Skeletal muscle tissue (tissue), 3 donors: ENCODE measurements at regions not wholly inside any gene's neighbourhood (a gene's known extent, or its start where the extent isn't known, plus 50 kb on each side); places are given as distances from the start of the nearest gene placed in this dataset.

ENCODE experiments used
- H3K27ac ChIP-seq: one replicate; pipeline ENCODE4 v1.7.0; 2013; ENCODE audit warnings: mild to moderate bottlenecking, low read depth, low read length, inconsistent platforms
- H3K27me3 ChIP-seq, 3 donors: one replicate each; pipeline ENCODE4 v1.7.0; 2013; ENCODE audit warnings: low read length in 3 of 3; ENCODE audit not compliant: control insufficient read depth in 3 of 3, insufficient read depth in 3 of 3
- H3K36me3 ChIP-seq, 3 donors: one replicate each; pipeline ENCODE4 v1.7.0; 2013; ENCODE audit warnings: low read length in 3 of 3; ENCODE audit not compliant: control insufficient read depth in 3 of 3, insufficient read depth in 3 of 3
- H3K4me1 ChIP-seq, 3 donors: one replicate each; pipeline ENCODE4 v1.7.0; 2013; ENCODE audit warnings: low read length in 3 of 3, mild to moderate bottlenecking in 3 of 3; ENCODE audit not compliant: control insufficient read depth in 3 of 3, insufficient read depth in 3 of 3
- H3K4me3 ChIP-seq, 3 donors: one replicate each; pipeline ENCODE4 v1.7.0; 2013; ENCODE audit warnings: low read length in 3 of 3
- H3K9ac ChIP-seq, 3 donors: one replicate each; pipeline ENCODE4 v1.7.0; 2013; ENCODE audit warnings: low read length in 3 of 3, mild to moderate bottlenecking in 3 of 3, moderate library complexity in 2 of 3, low read depth in 1 of 3
- H3K9me3 ChIP-seq, 3 donors: one replicate each; pipeline ENCODE4 v1.7.0; 2013; ENCODE audit warnings: low read length in 3 of 3; ENCODE audit not compliant: control insufficient read depth in 3 of 3
- donor health status: Osteomylitis.

- no peak overlapping the region for H3K4me3 ChIP-seq
- no peaks in the 10 kb centered on the region for H3K36me3 ChIP-seq
- H3K9me3 ChIP-seq = no peaks in the 10 kb centered on the region
- H3K9ac ChIP-seq = no peak overlapping the region
- no peaks in the 10 kb centered on the region for H3K27me3 ChIP-seq
- H3K4me1 ChIP-seq = no peaks in the 10 kb centered on the region
- H3K27ac ChIP-seq = no peak overlapping the region
Observed at GRCh38 chr1:98493469-98493868, 168.1 kb upstream of the SNX7 start.

- no peaks in the 10 kb centered on the region for H3K9me3 ChIP-seq
- H3K36me3 ChIP-seq = no peaks in the 10 kb centered on the region
- H3K27ac ChIP-seq = no peak overlapping the region
- no peaks in the 10 kb centered on the region for H3K27me3 ChIP-seq
- no peaks in the 10 kb centered on the region for H3K4me1 ChIP-seq
- no peak overlapping the region for H3K9ac ChIP-seq
- H3K4me3 ChIP-seq = no peak overlapping the region
Observed at GRCh38 chr1:98490099-98490498, 171.4 kb upstream of the SNX7 start.

GRCh38 chr1:98487620-98488019 is 173.9 kb upstream of the SNX7 start:
- Histone ChIP-seq H3K27ac (no peak overlapping the region), H3K4me3 (no peak overlapping the region), H3K9ac (no peak overlapping the region), H3K36me3 (no peaks in the 10 kb centered on the region), H3K27me3 (no peaks in the 10 kb centered on the region), H3K4me1 (no peaks in the 10 kb centered on the region), H3K9me3 (no peaks in the 10 kb centered on the region)

- Histone ChIP-seq H3K36me3 (no peaks in the 10 kb centered on the region), H3K9me3 (no peaks in the 10 kb centered on the region), H3K4me3 (no peak overlapping the region), H3K9ac (no peak overlapping the region), H3K27ac (no peak overlapping the region), H3K4me1 (no peaks in the 10 kb centered on the region), H3K27me3 (no peaks in the 10 kb centered on the region)
Observed at GRCh38 chr1:98482611-98483010, 178.9 kb upstream of the SNX7 start.

- H3K9me3 ChIP-seq = peaks cover 0 to 2% (median 0%) of the 10 kb centered on the region in 3 donors
- no peaks in the 10 kb centered on the region for H3K4me1 ChIP-seq
- no peak overlapping the region for H3K4me3 ChIP-seq
- H3K27ac ChIP-seq = no peak overlapping the region
- H3K36me3 ChIP-seq = no peaks in the 10 kb centered on the region
- H3K9ac ChIP-seq = no peak overlapping the region
- H3K27me3 ChIP-seq = no peaks in the 10 kb centered on the region
Observed at GRCh38 chr1:98480271-98480670, 181.2 kb upstream of the SNX7 start.

GRCh38 chr1:98478121-98478520 is 183.4 kb upstream of the SNX7 start:
- H3K4me3 ChIP-seq = no peak overlapping the region
- H3K9ac ChIP-seq = no peak overlapping the region
- H3K27me3 ChIP-seq = no peaks in the 10 kb centered on the region
- no peaks in the 10 kb centered on the region for H3K4me1 ChIP-seq
- H3K9me3 ChIP-seq = peaks cover 0 to 2% (median 0%) of the 10 kb centered on the region in 3 donors
- H3K36me3 ChIP-seq = no peaks in the 10 kb centered on the region
- no peak overlapping the region for H3K27ac ChIP-seq

- Histone ChIP-seq H3K9ac (no peak overlapping the region), H3K4me3 (no peak overlapping the region), H3K36me3 (no peaks in the 10 kb centered on the region), H3K27ac (no peak overlapping the region), H3K9me3 (peaks cover 0 to 2% (median 0%) of the 10 kb centered on the region in 3 donors), H3K27me3 (no peaks in the 10 kb centered on the region), H3K4me1 (no peaks in the 10 kb centered on the region)
Observed at GRCh38 chr1:98472878-98473277, 188.6 kb upstream of the SNX7 start.

GRCh38 chr1:98471633-98472032 is 189.9 kb upstream of the SNX7 start:
- no peak overlapping the region for H3K27ac ChIP-seq
- H3K4me1 ChIP-seq = no peaks in the 10 kb centered on the region
- no peaks in the 10 kb centered on the region for H3K36me3 ChIP-seq
- no peaks in the 10 kb centered on the region for H3K27me3 ChIP-seq
- no peak overlapping the region for H3K4me3 ChIP-seq
- peaks cover 0 to 2% (median 0%) of the 10 kb centered on the region in 3 donors for H3K9me3 ChIP-seq
- no peak overlapping the region for H3K9ac ChIP-seq

GRCh38 chr1:98468111-98468717 is 193.3 kb upstream of the SNX7 start:
- H3K27me3 ChIP-seq = no peaks in the 10 kb centered on the region
- no peaks in the 10 kb centered on the region for H3K4me1 ChIP-seq
- no peaks in the 10 kb centered on the region for H3K36me3 ChIP-seq
- H3K27ac ChIP-seq = no peak overlapping the region
- no peak overlapping the region for H3K9ac ChIP-seq
- no peaks in the 10 kb centered on the region for H3K9me3 ChIP-seq
- H3K4me3 ChIP-seq = no peak overlapping the region

- no peak overlapping the region for H3K9ac ChIP-seq
- no peak overlapping the region for H3K4me3 ChIP-seq
- no peak overlapping the region for H3K27ac ChIP-seq
- no peaks in the 10 kb centered on the region for H3K36me3 ChIP-seq
- no peaks in the 10 kb centered on the region for H3K9me3 ChIP-seq
- no peaks in the 10 kb centered on the region for H3K4me1 ChIP-seq
- H3K27me3 ChIP-seq = no peaks in the 10 kb centered on the region
Observed at GRCh38 chr1:98467586-98467985, 193.9 kb upstream of the SNX7 start.
